ENCODE measurements at regions not wholly inside any gene's neighbourhood (a gene's known extent, or its start where the extent isn't known, plus 50 kb on each side); places are given as distances from the start of the nearest gene placed in this dataset.

DNA sequence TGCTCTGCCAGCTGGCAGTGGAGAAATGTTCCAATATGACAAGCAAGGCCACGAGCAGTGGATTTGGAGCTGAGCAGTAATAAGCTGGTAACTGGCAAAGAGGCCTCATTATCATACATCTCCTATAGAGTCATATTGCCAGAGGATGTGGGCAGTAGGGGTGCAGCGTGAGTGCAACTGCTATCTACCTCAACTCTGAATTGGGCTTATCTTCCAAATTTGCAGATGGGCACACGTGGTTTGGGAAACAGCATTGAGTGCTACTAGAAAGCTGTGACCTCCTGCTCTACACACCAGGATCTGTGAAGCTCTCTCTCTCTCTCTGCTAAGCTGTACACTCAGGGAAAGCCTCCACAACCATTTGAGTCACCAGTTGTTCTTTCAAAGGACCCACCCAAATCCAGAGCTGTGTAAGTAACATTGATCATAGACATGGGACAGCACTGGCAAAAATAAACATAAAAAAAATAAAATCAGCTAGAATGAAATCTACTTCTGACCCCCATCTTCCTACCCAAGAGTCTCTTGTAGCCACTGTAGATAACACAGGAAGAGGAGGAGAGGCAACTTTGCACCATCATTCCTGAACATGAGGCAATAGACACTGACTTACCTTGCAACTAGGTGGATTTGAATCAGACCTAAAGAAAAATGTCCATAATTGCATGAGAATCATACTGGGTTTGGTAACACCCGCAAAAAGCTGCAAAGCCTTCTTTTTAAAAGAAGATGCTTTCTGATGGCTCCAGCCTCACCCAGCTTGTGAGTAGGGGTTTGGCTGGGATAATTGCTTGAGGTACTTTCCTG lies 82.9 kb upstream of the THBS1 start:
- no peaks in the 10 kb centered on the region for H3K9me3 ChIP-seq (ENCODE audit: control insufficient read depth, low read length, poor library complexity, severe bottlenecking)
- Mint-ChIP-seq H3K4me1 (peaks cover 5% of the 10 kb centered on the region), H3K27ac (no peak overlapping the region), H3K27me3 (peaks cover 53% of the 10 kb centered on the region), H3K36me3 (ENCODE audit: low read depth) (no peaks in the 10 kb centered on the region), H3K4me3 (no peak overlapping the region)
- ATAC-seq (no peak), DNase-seq (no peak)

DNA sequence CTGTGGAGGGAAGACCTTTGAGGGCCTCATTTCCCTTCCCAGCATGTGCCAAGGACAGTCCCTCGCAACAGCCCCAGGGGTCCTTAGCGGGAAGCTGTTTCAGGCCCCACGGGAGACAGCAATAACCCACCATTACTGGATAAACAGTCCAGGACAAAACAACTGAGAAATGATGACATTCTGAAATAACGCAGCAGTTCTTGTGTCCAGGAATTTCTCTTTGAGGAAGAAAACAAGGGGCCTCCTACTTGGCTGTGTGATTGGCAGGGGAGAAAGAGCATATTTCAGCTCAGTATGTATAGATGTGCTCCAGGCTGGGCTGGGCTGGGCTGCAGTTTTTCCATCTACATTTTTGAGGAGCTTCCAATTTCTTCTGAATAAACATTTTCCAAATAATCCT lies 82.2 kb upstream of the THBS1 start:
- peaks cover 47% of the 10 kb centered on the region for H3K27me3 Mint-ChIP-seq
- no peaks in the 10 kb centered on the region for H3K9me3 ChIP-seq (ENCODE audit: control insufficient read depth, low read length, poor library complexity, severe bottlenecking)
- no peak overlapping the region for H3K4me3 Mint-ChIP-seq
- no peaks in the 10 kb centered on the region for H3K36me3 Mint-ChIP-seq (ENCODE audit: low read depth)
- DNase-seq (no peak), ATAC-seq (no peak)
- H3K4me1 Mint-ChIP-seq: peaks cover 5% of the 10 kb centered on the region
- no peak overlapping the region for H3K27ac Mint-ChIP-seq

DNA sequence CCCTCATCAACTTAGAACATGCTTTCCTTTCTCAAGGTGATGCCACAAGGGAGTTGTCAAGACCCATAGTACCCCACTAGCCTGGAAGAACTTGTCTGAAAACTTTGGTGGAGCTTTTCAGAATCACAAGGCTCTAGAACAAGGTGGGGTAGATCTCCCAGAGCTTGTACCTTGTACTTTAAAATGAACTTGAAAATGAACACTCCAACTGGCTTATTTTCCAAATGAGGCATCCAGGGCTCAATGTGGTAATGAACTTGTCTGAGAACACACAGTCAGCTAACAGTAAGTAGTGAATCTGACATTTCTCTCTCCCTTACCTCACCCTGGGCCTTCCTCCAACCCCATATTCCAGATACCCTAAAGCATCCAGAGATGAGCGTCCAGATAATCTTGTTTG lies 81.8 kb upstream of the THBS1 start:
- Mint-ChIP-seq H3K27me3 (peaks cover 43% of the 10 kb centered on the region), H3K4me1 (peaks cover 5% of the 10 kb centered on the region), H3K4me3 (no peak overlapping the region), H3K36me3 (ENCODE audit: low read depth) (no peaks in the 10 kb centered on the region), H3K27ac (no peak overlapping the region)
- DNase-seq (no peak), ATAC-seq (no peak)
- H3K9me3 ChIP-seq (ENCODE audit: control insufficient read depth, low read length, poor library complexity, severe bottlenecking): no peaks in the 10 kb centered on the region

DNA sequence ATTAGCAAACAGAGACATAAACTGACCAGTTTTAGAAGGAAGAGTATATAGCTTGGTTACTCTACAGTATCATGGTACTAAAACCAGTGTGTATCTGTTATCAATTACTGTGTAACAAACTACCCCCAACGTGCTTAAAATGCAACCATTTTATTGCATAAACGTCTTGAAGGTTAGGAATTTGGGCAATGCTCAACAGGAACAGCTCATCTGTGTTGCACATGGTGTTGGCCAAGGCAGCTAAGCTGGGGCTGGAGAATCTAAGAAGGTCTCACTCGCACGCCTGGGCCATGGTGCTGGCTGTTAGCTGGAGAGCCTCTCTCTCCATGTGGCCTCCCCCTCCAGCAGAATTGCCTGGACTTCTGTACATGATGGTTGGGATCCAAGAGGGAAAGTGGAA lies 81.2 kb upstream of the THBS1 start:
- Mint-ChIP-seq H3K4me1 (peaks cover 5% of the 10 kb centered on the region), H3K4me3 (no peak overlapping the region), H3K27me3 (peaks cover 37% of the 10 kb centered on the region), H3K27ac (no peak overlapping the region), H3K36me3 (ENCODE audit: low read depth) (no peaks in the 10 kb centered on the region)
- ATAC-seq (no peak), DNase-seq (no peak)
- no peaks in the 10 kb centered on the region for H3K9me3 ChIP-seq (ENCODE audit: control insufficient read depth, low read length, poor library complexity, severe bottlenecking)

DNA sequence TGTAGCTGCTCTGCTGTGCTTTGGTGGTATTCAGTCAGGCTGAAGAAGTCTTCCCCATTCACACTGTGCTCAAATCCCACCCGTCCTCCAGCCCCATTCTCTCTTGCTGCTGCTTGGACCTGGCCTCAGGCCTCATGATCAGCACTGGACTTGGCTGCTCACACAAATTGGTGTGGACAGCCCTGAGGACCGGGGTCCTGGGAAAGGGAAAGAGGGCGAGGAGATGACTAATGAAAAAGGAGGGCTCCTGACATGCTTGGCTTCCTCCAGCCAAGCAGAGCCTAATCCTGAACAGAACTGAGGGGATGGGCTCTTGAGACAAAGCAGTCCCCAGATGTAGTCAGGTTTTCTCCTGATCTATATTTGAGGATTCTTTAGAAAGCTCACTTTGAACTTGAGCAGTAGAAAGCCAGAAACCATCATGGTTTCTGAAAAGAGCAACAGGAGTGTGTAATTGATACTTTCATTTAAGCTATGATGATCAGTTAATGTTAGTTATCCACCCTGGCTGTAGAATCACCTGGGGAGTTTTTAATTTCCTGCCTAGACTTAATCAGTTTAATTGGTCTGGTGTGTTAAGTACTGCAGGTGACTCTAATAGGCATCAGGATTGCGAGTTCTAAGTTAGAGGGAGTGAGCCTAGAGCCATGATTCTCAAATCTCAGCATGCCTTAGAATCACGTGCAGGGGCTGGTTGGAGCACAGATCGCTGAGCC lies 79.4 kb upstream of the THBS1 start:
- no peak for ATAC-seq
- DNase-seq: no peak
- H3K36me3 Mint-ChIP-seq (ENCODE audit: low read depth): no peaks in the 10 kb centered on the region
- no peak overlapping the region for H3K27ac Mint-ChIP-seq
- H3K27me3 Mint-ChIP-seq: peaks cover 25% of the 10 kb centered on the region
- H3K4me1 Mint-ChIP-seq: peaks cover 5% of the 10 kb centered on the region
- no peak overlapping the region for H3K4me3 Mint-ChIP-seq
- no peaks in the 10 kb centered on the region for H3K9me3 ChIP-seq (ENCODE audit: control insufficient read depth, low read length, poor library complexity, severe bottlenecking)

DNA sequence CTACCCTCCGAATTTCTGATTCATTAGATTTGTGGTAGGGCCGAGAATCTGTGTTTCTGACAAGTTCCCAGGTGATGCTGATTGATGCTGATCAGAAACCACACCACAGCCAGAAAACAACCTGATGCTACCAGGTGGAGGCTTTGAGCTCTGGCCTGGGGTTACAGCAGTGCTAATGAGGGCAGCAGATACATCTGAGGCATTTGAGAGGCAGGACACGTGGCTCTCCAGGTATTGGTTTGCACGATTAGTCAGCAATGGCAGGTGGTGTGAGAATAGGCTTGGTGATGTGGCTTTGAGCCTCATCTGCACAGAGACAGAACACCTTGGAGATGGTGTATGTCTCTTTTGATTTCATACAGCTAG lies 78.8 kb upstream of the THBS1 start:
- ATAC-seq: no peak
- Mint-ChIP-seq H3K36me3 (ENCODE audit: low read depth) (no peaks in the 10 kb centered on the region), H3K27me3 (peaks cover 20% of the 10 kb centered on the region), H3K4me3 (no peak overlapping the region), H3K4me1 (peaks cover 5% of the 10 kb centered on the region), H3K27ac (no peak overlapping the region)
- no peaks in the 10 kb centered on the region for H3K9me3 ChIP-seq (ENCODE audit: control insufficient read depth, low read length, poor library complexity, severe bottlenecking)
- no peak for DNase-seq

DNA sequence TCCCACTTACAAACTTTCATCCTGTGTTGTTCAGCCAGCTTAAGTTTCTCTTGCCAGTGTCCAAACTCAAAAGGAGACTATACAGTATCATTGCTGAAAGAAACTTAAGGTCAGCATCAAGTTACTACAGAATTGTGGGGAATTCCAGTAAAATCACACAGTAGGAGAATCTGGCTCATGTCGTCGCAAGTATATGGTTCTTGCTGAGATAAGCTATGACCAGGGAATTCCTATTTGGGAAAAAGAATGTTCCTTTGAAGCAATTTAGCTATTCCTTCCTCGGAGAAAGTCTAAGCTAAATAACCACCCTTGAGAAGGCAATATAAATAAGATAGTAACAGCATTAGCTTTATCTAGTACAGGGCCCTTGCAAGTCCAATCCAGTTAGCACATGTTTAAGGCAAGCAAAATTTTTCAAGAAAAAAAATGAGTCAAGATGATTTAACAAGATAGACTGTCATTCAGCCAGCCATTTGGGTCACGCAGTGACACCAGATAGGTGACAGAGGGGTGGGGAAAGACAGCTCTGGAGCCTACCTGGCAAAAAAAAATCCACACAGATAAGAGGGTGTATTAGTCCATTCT lies 78.2 kb upstream of the THBS1 start:
- no peak overlapping the region for H3K4me3 Mint-ChIP-seq
- DNase-seq (no peak), ATAC-seq (no peak)

DNA sequence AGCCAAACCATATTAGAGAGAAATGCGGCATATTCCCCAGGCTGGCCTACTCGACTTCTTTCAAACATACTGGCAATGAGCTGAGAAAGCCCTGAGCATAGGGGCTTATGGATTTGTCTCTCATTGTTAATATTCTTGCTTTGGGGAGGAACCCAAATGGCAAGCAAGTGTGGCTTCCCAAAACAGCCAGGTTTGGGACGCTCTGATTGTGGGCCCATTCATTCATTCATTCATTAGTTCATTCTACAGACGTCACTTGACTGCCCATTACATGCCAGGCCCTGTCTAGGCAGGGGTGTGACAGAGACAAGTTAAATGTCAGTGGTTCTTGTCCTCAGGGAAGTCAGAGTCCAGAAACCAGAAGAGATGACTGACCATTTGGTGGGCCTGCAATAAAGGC lies 77.4 kb upstream of the THBS1 start:
- no peaks in the 10 kb centered on the region for H3K9me3 ChIP-seq (ENCODE audit: control insufficient read depth, low read length, poor library complexity, severe bottlenecking)
- no peaks in the 10 kb centered on the region for H3K4me1 Mint-ChIP-seq
- H3K27me3 Mint-ChIP-seq: peaks cover 6% of the 10 kb centered on the region
- H3K4me3 Mint-ChIP-seq: no peak overlapping the region
- DNase-seq (no peak), ATAC-seq (no peak)
- H3K27ac Mint-ChIP-seq: no peak overlapping the region
- H3K36me3 Mint-ChIP-seq (ENCODE audit: low read depth): no peaks in the 10 kb centered on the region

More for the DNA sequence above, 78.2 kb upstream of the THBS1 start:
- Mint-ChIP-seq H3K4me1 (peaks cover 3% of the 10 kb centered on the region), H3K36me3 (ENCODE audit: low read depth) (no peaks in the 10 kb centered on the region), H3K27me3 (peaks cover 14% of the 10 kb centered on the region), H3K27ac (no peak overlapping the region)
- H3K9me3 ChIP-seq (ENCODE audit: control insufficient read depth, low read length, poor library complexity, severe bottlenecking): no peaks in the 10 kb centered on the region

DNA sequence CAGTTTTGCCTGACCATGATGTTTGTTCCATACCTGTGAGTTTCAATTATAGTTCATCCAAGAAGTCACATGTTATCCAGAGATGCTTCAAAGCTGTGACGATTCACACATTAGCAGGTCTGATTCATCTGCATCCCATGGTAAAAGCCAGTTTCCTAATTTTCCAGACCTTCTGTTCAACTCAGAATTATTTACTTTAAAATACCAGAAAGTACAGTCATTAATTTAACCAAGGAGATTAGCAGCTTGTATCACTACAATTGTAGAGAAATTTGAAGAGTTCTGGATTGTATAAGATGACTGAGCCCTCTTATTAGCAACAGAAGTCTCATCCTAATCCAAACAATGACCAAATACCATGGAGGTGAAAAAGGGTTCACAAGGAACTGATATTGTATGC lies 76.1 kb upstream of the THBS1 start:
- H3K9me3 ChIP-seq (ENCODE audit: control insufficient read depth, low read length, poor library complexity, severe bottlenecking): no peaks in the 10 kb centered on the region
- peaks cover 7% of the 10 kb centered on the region for H3K27me3 Mint-ChIP-seq
- no peak overlapping the region for H3K27ac Mint-ChIP-seq
- no peaks in the 10 kb centered on the region for H3K4me1 Mint-ChIP-seq
- ATAC-seq: no peak
- no peaks in the 10 kb centered on the region for H3K36me3 Mint-ChIP-seq (ENCODE audit: low read depth)
- no peak for DNase-seq
- H3K4me3 Mint-ChIP-seq: no peak overlapping the region

DNA sequence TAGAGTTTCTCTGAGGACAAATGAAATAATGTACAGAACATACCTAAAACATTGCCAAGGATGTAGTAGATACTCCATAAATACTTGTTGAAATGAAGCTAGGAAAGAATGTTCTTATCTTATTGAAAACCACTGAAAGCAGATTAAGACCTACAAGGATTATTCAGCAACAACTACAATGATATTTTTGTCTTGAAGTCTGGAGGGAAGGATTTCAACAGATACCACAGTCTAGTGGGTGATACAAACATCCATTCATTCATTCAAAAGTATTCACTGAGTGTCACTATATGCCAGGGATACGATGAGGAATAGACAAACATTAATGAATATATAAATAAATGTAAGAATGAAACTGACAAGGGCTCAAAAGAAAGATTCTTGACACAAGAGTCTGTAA lies 74.7 kb upstream of the THBS1 start:
- no peak overlapping the region for H3K27ac Mint-ChIP-seq
- no peak overlapping the region for H3K4me3 Mint-ChIP-seq
- H3K36me3 Mint-ChIP-seq (ENCODE audit: low read depth): peaks cover 3% of the 10 kb centered on the region
- H3K4me1 Mint-ChIP-seq: no peaks in the 10 kb centered on the region
- H3K27me3 Mint-ChIP-seq: peaks cover 20% of the 10 kb centered on the region
- no peak for ATAC-seq
- DNase-seq: no peak
- H3K9me3 ChIP-seq (ENCODE audit: control insufficient read depth, low read length, poor library complexity, severe bottlenecking): no peaks in the 10 kb centered on the region

DNA sequence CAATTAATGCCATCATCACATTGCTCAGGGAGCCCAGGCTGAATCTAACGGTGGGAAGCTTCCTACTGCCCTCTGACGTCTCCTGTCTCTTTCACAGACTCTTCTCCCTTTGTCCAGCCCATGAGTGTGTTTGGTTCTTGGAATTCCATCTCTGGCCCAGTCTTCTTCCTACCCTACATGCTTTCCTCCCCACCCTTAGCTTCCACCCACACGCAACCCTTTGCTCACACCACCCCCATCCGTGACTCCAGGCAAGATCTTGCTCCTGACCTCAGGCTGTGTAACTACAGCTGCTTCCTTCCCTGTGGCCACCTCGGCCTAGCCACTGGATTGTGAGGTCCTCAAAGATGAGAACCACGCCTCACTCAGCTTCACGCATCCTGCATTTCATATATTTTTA lies 72.3 kb upstream of the THBS1 start:
- ATAC-seq (no peak), DNase-seq (no peak)
- Mint-ChIP-seq H3K4me3 (no peak overlapping the region), H3K36me3 (ENCODE audit: low read depth) (peaks cover 3% of the 10 kb centered on the region), H3K27me3 (peaks cover 30% of the 10 kb centered on the region), H3K27ac (no peak overlapping the region), H3K4me1 (no peaks in the 10 kb centered on the region)
- no peaks in the 10 kb centered on the region for H3K9me3 ChIP-seq (ENCODE audit: control insufficient read depth, low read length, poor library complexity, severe bottlenecking)

DNA sequence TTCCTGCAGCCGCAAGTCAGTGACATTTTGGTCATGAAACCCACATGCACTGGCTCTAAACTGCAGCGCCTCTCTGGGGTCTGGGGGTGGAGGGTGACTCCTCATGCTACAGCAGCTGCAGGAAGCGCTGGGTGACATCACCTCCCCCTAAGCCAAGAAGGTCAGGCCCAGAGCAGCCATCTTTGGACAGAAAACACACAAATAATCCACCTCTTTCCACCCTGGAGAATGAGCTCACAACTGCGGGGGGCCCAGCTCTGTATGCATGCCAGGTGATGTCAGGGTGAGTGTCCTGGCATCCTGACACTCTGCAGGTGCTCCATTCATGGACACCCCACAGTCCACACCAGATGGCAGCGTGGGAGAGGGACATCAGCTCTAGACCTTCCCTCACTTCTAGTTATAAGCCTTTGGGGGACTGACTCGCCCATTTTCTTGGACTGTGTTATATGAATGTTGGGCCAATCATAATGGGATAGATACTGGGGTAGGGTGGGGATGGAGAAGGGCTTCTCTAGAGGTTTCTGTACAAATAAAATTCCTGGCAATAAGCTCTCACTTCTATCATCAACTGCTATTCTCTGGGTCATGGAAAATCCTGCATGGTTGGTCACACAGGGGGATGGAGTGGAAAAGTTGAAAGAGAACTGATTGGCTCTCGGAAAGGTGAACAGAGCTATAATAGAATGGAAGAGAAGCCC lies 70.7 kb upstream of the THBS1 start:
- Mint-ChIP-seq H3K4me1 (no peaks in the 10 kb centered on the region), H3K36me3 (ENCODE audit: low read depth) (peaks cover 5% of the 10 kb centered on the region), H3K4me3 (no peak overlapping the region), H3K27ac (no peak overlapping the region), H3K27me3 (peaks cover 36% of the 10 kb centered on the region)
- DNase-seq (no peak), ATAC-seq (no peak)
- peaks cover 9% of the 10 kb centered on the region for H3K9me3 ChIP-seq (ENCODE audit: control insufficient read depth, low read length, poor library complexity, severe bottlenecking)
